GM19023 (cell line): ENCODE measurements at regions not wholly inside any gene's neighbourhood (a gene's known extent, or its start where the extent isn't known, plus 50 kb on each side); places are given as distances from the start of the nearest gene placed in this dataset.

Source experiments
- ATAC-seq: cut with Tn5 transposase; IDR thresholded peaks from one replicate; pipeline ENCODE4 v1.9.1; 2021; ENCODE audit warnings: mild to moderate bottlenecking, moderate library complexity; ENCODE audit not compliant: unreplicated experiment

DNA sequence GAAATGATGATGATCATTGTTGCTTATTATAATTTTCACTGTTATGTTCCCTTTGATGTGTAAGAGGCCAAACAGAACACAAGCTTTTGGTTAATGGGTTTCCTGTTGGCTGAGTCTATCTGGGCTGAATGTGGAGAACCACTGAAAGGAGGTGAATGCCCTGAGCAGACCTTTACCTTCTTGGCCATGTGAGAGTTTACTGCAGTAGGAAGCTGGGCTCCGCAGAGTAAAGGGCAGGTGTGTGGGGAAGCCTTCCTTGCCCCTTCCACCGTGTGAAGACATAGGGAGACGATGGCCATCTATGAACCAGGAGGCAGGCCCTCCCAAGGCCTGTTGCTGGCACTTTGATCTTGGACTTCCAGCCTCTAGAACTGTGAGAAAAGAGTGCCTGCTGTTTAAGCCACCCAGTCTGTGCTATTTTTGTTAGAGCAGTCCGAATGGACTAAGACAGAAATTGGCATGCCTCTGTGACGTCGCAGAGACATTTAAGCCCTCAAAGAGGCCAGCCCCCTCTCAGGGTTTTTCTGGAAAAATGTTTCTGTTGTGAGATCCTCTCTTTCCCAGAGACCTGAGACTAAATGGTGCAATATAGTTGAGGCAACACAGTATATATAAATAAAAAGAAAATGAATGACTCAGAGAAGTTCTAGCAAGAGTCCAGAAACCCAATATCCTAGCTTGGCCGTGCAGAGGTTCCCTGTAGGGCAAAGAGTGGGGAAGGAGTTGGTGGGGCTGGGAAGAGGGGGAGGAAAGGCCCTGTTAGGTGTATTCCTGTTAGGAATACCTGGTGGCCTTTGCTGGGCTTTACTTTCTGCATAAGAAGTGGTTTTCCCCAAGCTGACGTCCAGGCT, 121.9 kb upstream of the LGALSL start:
- ATAC-seq, result no peak

DNA sequence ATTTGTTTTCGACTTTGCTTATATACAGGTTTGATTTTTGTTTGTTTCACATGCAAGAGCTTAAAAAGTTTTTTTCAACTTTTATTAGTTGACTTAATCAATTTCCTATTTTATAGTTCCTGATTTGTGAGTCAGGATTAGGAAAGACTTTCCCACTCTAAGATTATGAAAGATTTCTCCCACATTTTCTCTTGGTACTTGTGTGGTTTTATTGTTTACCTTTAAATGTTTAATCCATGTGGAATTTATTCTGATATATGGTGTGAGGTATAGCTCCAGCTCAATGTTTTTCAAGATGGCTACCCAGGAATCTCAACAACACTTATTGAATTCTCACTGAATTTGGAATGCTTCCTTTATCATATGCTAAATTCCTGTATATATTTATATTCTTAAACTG, 117.8 kb upstream of the LGALSL start:
- ATAC-seq, result no peak

DNA sequence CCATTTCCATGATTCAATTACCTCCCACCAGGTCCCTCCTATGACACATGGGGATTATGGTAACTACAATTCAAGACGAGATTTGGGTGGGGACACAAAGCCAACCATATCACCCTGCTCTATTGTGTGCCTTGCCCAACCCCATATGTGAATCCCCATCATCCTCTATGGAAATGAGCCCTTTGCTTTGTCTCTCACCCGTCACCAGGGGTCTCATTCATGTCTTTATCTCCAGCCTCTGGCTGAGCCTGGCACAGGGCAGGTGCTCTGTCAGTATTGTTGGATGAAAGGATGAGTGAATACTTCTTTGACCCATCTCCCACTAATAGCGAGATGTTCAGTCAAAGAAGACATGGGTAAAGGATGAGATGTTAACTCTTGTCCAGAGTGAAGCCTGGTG, 116.6 kb upstream of the LGALSL start:
- no peak for ATAC-seq

DNA sequence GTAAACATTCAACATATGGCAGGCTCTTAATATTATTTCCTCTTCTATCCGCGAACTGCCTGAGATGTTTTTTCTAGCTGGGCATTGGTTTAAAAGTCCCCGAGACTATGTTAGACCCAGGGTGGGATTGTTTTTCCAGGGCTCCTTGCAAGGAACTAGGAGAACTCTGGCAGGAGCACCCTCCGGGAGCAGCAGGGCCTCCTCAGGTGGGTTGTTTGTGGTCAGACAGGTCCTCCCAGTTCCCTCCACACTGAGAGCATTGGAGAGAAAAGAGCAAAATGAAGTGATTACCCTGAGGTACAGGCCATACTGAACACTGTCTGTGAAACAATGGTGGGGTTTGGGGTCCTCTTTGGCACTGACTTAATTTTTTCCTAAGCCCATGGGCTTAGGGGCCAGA, 115.9 kb upstream of the LGALSL start:
- no peak for ATAC-seq

DNA sequence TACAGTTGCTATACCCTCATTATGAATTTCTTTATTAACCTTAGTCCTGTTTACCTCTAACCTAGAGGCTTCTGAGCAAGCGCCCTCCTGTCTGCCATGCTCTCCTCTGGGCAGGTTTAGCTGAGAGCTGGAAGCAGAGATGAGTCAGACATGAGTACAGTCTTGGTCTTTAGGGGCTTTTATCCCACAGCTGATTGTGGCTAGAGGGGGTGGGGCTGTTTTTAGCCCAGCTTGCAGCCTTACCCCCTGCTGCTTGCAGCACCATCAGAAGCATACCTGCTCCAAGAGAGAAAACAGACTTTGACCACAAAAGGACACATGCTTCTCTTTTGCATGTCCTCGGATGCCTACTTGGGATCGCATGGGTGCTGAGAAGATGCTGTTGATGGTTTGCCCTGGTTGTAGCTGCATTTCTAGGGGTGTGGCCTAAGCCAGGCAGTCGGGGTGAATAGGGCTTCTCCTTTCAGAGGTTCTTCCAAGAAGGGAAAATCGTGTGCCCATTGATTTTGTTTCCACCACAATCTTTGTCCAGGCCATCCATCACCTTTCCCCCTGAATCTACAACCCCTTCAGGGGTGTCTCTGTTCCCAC, 115.0 kb upstream of the LGALSL start:
- peak; percentile 80 for ATAC-seq

DNA sequence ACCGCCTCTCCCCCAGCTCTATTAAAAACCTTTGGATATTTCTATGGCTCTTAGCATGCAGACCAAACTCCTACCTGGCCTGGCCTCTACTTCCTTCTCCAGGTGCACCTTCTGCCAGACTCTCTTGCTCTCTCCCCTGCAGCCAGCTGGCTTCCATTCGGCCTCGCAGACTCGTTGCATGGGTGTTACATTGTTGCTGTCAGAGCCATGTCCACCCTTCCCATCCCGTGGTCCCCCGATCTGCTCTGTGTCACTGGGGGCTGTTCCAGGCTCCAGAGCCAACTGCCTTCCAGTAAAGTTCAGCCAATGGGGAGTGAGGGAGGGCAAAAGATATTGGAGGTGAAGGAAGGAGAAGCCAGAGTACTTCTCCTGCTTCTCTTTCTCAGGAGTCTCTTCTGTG, 112.5 kb upstream of the LGALSL start:
- no peak for ATAC-seq

DNA sequence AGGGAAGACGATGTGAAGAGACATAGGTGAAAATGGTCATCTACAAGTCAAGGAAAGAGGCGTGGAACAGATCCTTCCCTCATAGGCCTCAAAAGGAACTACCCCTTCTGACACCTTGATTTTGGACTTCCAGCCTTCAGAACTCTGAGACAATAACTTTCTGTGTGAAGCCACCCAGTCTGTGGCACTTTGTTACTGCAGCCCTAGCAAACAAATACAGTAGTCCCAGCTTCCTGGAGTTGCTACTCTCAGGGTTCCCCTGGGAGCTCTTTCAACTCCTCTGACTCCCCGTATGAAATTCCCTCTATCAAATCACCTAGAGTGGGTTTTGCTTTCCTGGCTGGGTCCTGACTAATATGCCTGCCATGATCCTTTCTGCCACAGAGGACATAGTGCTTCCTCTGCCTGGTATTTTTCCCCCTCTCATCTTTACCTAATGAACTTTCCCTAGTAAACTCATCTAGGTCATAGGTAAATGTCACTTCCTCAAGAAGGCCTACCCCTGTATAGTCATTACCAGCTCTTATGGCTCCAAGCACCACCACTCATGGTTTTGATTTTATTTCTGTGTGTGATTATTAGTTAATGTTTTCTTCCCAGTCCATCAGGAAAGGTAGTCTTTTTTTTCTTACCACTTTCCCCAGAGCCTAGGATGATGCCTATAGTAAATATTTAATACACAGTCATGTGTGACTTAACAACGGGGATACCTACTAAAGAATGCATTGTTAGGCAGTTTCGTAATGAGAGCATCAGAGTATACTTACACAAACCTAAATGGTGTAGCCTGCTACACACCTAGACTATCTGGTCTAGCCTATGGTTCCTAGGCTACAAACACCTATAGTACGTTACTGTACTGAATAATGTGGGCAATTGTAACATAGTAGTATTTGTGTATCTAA, 111.5 kb upstream of the LGALSL start:
- no peak for ATAC-seq

DNA sequence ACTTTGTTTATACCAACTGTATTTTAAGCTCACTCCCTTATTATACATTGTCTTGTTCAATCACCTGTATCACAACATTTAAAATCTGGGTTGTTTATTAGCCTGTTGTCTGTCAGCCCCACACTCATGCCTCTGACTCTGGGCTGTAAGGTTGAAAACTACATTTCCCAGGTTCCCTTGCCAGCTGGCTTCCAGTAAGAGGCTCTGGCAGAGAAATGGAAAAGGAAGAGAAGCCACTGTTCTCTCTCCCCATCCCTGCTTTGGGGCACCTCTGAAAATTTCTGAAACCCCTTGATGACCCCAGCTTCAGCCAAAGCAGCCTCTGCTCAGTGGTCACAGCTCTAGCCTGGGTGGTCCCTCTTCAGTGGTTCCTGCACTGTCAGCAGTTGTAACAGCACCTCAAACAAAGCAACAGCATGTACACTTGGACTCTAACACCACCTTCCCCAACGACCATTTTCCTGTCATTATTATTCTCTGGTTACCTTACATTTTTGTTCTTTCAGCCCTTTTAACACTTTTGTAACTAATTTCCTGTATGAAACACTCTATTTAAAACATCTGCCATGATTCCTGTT, 108.9 kb upstream of the LGALSL start:
- ATAC-seq, result no peak

DNA sequence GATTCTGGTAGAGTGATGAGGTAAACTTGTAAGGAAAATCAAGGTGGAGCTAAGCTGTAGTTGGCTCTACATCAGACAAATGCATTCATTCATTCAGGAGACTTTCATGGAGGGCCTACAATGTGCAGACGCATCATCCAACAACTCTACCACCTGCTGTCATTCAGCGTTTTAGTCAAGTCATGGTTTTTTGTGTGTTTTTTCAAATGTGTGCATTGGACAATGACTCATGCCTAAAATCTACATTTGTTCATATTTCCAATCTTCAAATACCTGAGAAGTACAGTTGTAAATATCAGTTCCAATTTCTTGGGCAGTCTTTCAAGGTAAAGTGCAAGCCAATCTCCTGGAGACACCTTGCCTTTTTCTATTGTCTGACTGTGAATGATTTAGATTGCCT, 108.0 kb upstream of the LGALSL start:
- ATAC-seq, result no peak

DNA sequence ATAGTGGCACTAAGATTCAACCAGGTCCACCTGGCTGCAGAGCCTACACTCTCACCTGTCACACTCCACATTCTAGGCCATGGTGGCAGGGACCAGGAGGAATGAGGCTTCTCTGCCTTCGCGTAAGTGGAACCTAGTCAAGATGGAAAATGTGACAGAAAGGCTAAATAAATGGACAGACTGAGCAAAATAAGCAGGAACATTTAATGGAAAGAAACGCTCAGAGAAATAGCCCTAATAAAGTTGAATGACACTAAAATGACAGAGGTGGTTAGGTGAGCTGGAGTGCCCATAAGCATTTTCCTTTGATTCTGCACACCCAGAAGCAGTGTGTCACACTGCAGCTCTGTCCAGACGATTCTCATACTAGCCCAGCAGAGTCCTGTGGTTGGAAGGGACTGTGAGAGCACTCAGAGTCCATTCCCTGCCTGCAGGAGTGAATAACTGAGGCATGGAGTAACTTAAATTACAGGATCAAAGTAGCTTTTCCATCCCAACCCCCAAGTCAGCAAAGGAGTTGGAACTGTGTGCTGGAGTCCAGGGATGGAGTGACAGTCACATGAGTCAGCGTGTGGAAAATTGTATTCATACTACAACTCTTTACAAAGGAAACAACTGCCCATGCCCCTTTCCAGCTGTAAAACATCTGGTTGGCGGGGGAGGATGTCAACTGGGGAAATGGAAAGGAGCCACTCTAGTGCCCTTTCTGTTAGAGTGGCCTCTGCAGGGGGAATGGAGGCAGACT, 105.4 kb upstream of the LGALSL start:
- ATAC-seq, result no peak

DNA sequence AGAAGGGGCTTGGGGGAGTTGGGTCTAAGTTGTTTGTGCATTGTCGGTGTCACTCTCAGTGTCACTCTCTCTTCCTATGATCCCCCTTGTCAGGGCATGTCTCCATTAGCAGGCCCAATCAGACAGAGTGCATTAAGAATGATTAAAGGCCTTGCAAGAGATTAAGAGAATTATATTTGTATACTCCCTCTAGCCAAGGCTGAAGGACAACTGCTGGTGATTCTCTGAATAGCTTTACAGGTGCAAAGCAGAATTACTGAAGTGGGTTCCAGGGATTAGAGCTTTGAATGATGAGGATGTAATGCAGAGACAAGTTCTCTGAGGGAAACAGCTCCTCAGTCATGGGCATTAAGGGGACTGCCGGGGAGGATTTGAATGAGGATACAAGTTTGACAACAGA, 104.8 kb upstream of the LGALSL start:
- no peak for ATAC-seq

DNA sequence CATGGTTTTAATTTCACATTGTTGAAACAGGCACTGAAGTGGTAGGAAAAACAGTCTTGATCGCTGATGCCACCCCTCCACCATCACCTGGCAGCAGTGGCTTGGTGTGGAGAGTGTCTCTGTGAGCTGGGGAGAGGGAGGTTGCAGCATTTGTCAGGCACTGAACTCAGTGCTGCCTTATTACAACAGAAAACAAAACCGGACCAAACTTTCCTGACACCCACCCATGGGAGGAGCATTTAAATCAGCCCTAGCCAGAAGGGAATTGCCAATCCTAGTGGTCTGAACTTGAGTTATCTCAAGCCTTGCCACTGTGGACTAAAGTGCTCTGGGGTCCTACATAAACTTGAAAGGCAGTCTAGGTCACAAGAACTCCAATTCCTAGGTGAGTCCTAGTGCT, 103.0 kb upstream of the LGALSL start:
- no peak for ATAC-seq

DNA sequence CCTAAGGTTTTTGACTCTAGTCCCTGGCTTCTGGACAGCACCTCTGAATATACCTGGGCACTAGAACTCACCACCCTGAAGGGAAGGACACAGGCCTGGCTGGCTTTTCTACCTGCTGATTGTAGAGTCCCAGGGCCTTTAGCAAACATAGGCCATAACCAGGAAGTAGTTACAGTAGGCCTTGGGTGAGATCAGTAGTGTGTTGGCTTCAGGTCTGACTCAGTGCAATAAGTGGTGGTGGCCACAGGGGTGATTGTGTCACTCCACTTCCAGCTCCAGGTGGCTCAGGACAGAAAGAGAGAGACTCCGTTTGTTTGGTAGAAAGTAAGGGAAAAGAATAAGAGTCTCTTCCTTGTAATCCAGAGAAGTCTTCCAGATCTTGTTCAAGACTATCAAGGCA, 101.7 kb upstream of the LGALSL start:
- ATAC-seq, result no peak

DNA sequence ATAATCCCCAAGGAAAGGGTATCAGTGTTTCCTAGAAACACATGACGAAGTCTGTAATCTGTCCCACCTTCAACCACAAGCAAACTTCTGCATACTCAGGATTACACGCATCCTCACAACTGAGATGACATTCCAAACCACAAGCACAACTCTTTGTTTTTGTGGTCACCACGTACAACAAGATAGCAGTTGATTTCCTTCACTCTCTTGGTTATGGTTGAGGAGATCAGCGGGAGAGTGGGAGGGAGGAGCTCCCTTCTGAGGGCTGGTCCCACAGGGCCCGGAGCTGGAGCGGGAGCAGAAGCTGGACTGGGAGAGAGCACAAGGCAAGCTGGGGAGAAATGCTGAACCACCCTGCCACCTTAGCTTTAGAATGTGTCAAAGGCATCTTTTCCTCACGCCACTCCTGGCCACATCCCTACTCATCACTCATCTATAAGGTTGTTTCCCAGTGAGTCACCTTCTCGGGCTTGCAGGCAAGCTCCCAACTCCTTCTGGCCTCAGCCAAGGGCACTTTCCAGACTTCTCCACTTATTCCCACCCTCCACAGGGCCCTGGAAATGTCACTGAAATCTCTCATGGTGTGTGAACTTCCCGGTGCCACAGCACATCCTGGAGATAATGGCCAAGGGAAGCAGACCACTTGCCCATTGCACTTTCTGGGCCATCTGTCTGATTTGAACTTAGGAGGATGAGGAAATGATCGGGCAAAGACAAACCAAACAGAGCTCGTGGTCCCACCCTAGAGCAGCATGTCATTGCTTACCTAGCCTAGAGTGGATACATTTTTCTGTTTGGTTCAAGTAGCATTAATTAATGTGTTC, 98.9 kb upstream of the LGALSL start:
- ATAC-seq, result no peak

DNA sequence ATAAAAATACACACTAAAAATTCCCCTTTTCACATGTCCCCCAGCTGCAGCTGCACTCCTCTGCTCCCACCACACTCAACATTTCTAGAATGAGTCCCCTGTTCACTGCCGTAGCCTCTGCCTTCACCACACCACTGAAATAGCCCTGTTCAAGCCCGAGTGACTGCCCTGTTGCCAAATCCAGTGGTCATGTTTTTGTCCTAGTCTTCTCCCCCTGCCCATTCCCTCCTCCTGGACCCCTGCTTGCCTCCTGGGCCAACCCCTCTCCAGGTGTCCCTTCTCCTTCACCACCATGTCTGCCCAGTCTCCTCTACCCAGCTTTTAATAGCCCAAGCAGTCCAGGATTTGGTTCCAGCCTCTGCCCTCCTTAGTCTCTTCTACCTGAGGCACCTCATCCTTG, 97.1 kb upstream of the LGALSL start:
- ATAC-seq, result no peak

DNA sequence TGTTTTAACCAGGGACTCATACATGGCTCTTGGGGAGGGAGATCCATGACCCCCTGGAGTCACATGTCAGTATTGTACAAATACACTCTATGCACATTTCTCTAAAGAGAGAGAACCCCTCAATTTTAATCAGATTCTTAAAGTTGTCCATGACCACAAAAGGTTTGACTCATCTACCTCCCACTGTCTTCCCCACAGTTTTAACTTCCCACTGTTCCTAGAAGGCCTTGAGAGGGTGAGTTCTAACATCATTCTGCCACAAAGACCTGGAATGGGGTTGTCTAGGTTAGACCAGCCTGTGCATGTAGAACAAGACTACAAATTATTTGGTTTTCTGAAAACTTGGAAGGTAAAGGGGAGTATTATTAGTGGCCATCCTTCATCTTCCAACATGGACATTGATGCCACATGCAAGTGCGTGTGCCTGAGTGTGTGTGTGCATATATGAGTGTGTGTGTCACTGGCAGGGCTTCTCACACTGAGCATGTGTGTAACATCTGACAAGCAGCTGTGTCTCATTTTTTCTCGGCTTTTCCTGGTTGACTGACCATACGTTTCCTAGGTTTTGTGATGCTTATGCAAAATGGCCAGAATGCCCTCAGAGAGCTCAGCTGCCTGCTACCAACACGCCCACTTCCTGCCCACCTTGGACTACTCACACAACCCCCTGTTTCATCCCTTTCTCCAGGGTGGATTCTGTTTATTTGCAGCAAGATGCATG, 94.6 kb upstream of the LGALSL start:
- ATAC-seq, result peak; percentile 40

DNA sequence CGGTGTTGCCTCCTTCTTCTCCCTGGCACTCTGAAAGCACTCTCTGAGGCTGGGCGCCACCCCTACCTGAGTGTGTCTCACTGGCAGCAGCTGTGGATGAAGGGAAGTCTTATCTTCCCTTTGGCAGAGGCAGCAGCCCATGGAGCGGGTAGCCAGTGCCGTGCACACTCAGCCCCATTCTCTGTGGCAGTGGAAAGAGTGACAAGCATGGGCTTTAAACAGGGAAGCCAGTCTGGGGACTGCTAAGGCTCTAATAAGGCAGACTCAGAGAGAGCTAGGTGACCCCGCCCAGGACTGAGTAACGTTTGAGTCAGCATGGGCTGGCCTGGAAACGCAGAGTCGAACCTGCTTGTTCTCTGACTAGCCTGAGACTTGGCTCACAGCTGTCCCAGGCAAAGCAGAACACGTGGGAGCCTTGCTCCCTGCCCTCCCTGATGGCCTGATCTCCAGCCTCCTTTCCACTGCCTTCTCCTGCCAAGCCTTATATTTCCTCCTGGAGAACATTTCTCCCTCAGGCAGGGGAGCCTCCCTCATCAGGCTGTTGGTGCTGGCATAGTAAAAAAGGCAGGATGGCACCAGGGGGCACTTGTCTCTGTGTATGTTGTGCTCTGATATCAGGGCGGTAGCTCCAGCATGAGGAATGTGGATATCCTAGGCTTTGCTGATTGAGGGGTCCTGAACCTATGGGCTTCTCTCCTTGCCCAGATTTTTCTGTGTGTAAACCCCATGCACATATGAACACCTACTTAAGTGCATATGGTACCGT, 93.9 kb upstream of the LGALSL start:
- ATAC-seq, result peak; percentile 89

DNA sequence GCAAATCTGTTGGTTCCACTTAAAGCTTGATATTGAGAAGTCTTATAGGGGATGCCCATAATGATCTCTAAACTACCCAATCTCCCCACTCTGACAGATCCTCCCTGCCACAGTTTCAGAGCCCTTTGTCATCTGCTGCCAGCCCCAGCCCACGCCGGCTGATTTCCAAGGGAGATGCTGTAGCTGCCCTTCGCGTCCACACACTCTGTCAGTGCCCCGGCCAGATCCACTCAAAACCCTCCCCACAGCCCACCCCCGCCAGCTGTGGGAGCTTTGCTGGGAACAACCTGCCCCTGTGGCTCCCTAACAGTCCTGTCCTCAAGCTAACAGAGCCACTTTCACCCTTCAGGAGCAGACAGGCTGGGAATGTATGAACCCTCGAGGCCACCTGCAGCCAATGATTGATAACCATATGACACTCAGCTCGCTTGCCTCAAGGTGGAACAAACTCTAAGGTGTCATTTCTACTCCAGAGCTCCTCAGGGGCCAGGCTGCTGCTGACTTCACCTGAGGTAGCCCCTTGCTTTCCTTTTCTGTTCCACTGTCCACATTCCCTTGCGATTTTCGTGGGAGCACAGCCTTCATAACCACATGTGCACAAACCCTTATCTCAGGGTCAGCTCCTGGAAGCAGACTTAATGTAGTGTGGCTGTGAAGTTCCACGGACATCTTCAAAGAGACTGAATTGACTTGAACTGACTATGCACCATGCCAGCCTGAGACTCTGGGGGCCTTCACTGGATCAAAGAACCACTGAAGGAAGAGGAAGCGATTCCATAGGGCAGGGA, 92.6 kb upstream of the LGALSL start:
- ATAC-seq, result no peak
